ENCODE measurements at regions not wholly inside any gene's neighbourhood (a gene's known extent, or its start where the extent isn't known, plus 50 kb on each side); places are given as distances from the start of the nearest gene placed in this dataset.

- TF ChIP-seq, protein P1, sequence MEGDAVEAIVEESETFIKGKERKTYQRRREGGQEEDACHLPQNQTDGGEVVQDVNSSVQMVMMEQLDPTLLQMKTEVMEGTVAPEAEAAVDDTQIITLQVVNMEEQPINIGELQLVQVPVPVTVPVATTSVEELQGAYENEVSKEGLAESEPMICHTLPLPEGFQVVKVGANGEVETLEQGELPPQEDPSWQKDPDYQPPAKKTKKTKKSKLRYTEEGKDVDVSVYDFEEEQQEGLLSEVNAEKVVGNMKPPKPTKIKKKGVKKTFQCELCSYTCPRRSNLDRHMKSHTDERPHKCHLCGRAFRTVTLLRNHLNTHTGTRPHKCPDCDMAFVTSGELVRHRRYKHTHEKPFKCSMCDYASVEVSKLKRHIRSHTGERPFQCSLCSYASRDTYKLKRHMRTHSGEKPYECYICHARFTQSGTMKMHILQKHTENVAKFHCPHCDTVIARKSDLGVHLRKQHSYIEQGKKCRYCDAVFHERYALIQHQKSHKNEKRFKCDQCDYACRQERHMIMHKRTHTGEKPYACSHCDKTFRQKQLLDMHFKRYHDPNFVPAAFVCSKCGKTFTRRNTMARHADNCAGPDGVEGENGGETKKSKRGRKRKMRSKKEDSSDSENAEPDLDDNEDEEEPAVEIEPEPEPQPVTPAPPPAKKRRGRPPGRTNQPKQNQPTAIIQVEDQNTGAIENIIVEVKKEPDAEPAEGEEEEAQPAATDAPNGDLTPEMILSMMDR (IDR thresholded peaks at IDR 0.05): no peak
- TF ChIP-seq POLR2A (IDR thresholded peaks at IDR 0.05): no peak
Measured at GRCh38 chr18:73901151-73901550, 246.5 kb downstream of the FBXO15 start.

Measured in vagina (tissue), 2 donors.